ENCODE measurements at regions not wholly inside any gene's neighbourhood (a gene's known extent, or its start where the extent isn't known, plus 50 kb on each side); places are given as distances from the start of the nearest gene placed in this dataset.
"Not testable (repeated sequence)": the region's sequence is repeated elsewhere in the genome, so short reads cannot be mapped to it uniquely, and the experiment has no call there.

GRCh38 chr6:148602136-148602535 is 144.7 kb upstream of the UST start:
- no peak for DNase-seq (ENCODE audit: low read depth, low spot score)

DNA sequence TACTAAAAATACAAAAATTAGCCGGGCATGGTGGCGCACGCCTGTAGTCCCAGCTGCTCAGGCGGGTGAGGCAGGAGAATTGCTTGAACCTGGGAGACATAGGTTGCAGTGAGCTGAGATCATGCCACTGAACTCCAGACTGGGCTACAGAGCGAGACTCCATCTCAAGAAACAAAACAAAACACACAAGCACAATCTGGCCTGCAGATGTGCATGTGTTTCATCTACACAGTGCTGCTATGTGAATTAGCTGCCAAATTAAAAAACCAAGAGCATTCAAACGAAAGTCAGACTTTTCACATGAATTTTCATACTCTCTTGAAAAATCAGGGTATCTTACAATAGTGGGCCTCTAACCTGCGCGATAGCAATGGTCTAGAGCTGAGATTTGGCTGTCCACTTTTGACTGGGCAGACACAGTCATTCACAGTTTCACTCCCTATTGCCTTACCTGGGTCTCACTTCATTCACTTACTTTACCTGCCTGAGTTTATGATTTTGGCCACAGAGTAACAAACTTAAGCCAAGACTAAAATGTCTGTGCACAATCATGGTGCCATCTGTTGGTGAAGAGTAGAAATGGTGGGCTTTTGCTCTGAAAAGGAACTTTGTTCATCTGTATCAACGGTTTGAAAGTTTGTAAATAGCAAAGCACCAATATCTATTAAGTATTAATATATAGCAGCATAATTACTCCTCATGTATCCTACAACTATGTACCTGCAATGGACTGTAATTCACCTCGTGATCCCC is 138.5 kb upstream of the UST start:
- DNase-seq (ENCODE audit: low read depth, low spot score) = no peak

DNA sequence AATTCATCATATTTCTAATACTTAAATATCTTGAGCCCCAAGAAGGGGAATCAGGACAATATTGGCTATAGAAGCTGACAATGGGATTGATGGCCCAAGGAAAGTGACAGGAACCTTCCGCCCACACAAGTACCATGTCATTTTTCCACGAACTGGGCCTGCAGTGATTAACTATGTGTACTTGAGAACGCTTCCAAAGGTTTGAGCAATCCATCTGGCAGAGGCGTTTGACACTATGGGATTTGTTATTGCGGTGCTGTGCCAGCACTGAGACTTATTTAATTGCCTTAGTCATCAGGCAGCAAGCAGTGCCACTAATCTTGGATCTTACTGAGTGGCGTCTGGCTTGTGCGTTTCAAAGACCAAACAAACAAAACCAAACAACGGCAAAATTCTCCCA is 135.6 kb upstream of the UST start:
- no peak for DNase-seq (ENCODE audit: low read depth, low spot score)

DNA sequence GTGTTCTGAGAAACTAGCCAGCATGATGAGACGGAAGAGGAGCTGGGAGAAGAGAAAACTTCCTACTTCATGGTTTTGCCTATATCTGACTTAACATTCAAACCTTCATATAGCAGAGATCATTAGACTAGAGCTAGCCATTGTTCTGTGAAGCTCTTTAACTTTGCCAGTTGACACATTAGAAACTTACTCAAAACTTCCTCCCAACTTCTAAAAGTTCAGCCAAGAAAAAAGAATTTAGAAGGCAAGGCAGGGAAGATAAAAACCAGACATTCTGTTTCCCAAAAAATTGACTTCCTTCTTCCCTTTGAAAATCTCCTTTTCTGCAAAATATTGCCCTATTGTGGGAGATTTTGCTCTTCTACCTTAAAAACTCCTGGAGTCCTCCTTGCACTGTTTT is 134.8 kb upstream of the UST start:
- no peak for DNase-seq (ENCODE audit: low read depth, low spot score)

GRCh38 chr6:148614602-148615001 is 132.2 kb upstream of the UST start:
- DNase-seq (ENCODE audit: low read depth, low spot score) = no peak

GRCh38 chr6:148616841-148617240 is 130.0 kb upstream of the UST start:
- no peak for DNase-seq (ENCODE audit: low read depth, low spot score)

- no peak for DNase-seq (ENCODE audit: low read depth, low spot score)
These were observed 129.3 kb upstream of the UST start for GRCh38 chr6:148617530-148617929.

DNA sequence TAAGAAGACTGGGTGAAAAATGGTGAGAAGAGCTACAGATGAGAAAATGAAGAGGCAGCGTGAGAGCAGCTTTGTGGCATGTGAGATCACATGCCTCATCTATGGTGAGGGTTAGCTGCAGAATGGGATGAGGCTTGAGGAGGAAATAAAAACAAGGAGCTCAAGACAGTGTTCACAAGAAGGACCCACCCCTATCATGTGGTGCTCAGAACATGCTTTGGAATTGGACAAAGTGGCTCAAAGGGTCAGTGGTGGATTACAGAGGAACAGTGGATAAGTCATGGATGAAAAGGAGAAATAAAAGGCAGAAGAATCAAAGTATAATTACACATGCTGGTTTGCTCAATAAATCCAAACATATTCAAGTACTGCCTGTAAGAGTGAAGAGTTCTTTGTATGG is 126.9 kb upstream of the UST start:
- DNase-seq (ENCODE audit: low read depth, low spot score) = no peak

DNA sequence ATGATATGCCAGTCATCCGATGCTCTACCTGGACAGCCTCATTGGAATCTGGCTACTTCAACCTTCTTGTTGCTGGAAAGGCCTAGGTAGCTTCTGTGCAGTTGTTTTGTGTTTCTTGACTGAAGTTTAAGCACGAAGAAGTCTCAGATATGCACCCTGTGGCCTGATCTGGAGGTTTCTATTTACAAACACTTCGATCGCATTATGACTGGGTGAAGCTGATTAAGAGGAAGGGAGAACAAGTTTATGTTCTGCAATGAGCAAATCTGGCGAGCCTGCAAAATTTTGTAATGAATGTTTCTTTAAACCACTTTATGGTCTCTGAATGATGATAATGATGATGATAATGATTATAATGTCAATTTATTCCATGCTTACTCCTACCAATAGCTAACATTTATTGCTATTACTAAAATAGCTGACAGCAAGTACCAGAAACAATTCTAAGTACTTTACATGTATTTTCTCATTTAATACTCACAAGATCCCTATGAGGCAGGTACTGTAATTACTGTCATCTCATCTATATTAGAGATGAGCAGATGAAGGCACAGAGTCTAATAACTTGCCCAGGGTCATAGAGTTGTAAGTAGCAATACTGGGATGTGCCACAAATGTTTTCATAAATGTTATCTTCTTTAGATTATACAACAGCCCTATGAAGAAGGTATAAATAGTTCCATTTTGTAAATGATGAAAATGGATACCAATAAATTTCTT is 126.1 kb upstream of the UST start:
- no peak for DNase-seq (ENCODE audit: low read depth, low spot score)

GRCh38 chr6:148625609-148626008 is 121.2 kb upstream of the UST start:
- no peak for DNase-seq (ENCODE audit: low read depth, low spot score)

GRCh38 chr6:148628251-148628650 is 118.6 kb upstream of the UST start:
- no peak for DNase-seq (ENCODE audit: low read depth, low spot score)

- peak; percentile 38 for DNase-seq (ENCODE audit: low read depth, low spot score)
These were observed 117.6 kb upstream of the UST start for GRCh38 chr6:148629181-148629580.

DNA sequence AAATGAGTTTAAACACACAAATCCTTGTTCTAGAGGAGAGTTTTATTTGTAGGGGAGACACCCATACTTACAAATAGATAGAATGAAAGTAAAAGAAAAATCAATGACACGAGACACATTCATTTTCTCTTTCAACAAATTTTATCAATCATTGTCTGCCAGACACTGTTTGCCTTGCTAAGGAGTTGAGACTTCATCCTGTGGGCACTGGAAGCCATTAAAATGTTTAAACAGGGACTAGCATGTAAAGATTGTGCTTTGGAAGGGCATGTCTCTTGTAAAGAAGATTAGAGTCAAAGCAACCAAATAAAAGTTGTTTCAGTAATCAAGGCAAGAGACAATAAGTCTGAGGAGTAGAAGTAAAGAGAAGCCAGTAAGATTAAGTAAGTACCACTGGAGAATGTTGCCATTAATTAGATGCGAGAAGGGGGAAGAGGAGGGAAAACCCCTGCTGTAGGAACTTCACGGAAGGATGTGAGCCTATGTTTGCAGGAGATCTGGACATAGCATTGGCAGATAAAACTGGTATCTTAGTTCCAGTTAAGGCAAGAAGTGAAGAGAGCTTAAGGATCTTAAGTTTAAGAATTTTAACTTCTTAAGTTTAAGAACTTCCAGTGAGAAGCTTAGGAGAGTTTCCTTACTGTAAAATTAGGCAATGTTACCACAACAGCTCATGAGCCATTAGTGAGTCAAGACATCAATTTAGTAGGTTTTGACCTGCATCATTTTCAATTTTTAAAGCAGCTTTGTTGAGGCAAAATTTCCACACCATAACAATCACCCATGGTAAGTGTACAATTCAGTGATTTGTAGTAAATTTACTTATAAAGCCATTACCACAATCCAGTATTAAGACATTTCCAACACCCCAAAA is 117.0 kb upstream of the UST start:
- DNase-seq (ENCODE audit: low read depth, low spot score) = no peak

GRCh38 chr6:148635070-148635743 is 111.6 kb upstream of the UST start:
- no peak for DNase-seq (ENCODE audit: low read depth, low spot score)

DNA sequence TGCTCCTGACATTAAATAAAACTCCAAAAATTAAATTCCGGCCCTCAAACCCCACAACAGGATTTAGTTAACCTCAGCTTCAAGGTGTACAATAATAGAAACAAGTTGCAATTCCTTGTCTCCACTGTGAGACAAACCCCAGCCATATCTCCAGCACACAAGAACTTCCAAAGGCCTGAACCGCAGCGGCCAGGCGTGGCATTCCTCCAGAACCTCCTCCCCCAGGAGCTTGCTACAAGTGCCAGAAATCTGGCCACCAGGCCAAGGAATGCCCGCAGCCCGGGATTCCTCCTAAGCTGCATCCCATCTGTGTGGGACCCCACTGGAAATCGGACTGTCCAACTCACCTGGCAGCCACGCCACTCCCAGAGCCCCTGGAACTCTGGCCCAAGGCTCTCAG is 105.0 kb upstream of the UST start:
- not testable (repeated sequence) for DNase-seq (ENCODE audit: low read depth, low spot score)

DNA sequence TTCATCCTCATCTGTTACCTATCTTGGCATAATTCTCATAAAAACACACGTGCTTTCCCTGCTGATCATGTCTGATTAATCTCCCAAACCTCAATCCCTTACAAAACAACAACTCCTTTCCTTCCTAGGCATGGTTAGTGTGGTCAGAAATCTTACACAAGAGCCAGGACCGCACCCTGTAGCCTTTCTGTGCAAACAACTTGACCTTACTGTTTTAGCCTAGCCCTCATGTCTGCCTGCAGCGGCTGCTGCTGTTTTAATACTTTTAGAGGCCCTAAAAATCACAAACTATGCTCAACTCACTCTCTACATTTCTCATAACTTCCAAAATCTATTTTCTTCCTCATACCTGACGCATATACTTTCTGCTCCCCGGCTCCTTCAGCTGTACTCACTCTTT is 103.6 kb upstream of the UST start:
- DNase-seq (ENCODE audit: low read depth, low spot score) = not testable (repeated sequence)

GRCh38 chr6:148645049-148645448 is 101.8 kb upstream of the UST start:
- DNase-seq (ENCODE audit: low read depth, low spot score) = not testable (repeated sequence)

- DNase-seq (ENCODE audit: low read depth, low spot score) = no peak
These were observed 97.9 kb upstream of the UST start for GRCh38 chr6:148648754-148649453.

- DNase-seq (ENCODE audit: low read depth, low spot score) = no peak
These were observed 97.3 kb upstream of the UST start for GRCh38 chr6:148649454-148649963.

DNA sequence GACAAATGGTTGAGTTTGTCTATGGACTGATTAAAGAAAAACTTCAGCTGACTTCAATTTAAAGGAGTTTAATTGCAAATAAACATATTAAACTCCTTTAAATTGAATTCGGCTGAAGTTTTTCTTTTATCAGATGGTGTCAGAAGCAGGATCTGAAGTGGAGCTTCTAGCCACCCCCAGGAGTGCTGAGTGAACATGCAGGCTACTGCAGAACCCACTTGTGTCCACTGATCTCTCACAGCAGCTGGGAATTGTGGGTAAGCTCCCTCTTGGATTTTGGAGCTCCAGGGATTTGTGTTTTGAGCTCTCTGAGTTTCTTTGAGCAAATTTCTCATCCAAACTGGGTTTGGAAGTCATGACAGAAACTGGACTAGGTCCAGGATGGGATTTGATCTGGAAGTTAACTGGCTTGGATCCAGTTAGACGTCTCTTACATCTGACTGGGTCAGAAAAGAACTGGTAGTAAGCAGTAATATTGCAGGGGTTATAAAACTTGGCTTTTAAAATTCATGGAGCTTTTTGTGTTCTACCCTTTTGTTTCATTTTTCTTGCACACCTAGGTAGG is 95.8 kb upstream of the UST start:
- no peak for DNase-seq (ENCODE audit: low read depth, low spot score)

GRCh38 chr6:148652205-148652604 is 94.6 kb upstream of the UST start:
- DNase-seq (ENCODE audit: low read depth, low spot score) = no peak
